ENCODE measurements at regions not wholly inside any gene's neighbourhood (a gene's known extent, or its start where the extent isn't known, plus 50 kb on each side); places are given as distances from the start of the nearest gene placed in this dataset.

- intact Hi-C loops (cut with DNase I) = no loop called here
- TF ChIP-seq CTCF (IDR thresholded peaks at IDR 0.05) = no peak
- ATAC-seq = no peak
Observed at GRCh38 chr15:52997123-52997522, 207.0 kb upstream of the ONECUT1 start.

GRCh38 chr15:52994290-52994689 lies 204.2 kb upstream of the ONECUT1 start:
- no peak for TF ChIP-seq CTCF (IDR thresholded peaks at IDR 0.05)
- WGBS, 3 donors = 77 to 82% (median 81%) methylated on average over 1 of the region's 1 CpG
- no peaks in the 10 kb centered on the region for H3K27me3 ChIP-seq (ENCODE audit: insufficient read depth in 3 of 3, low read length in 2 of 3)
- no peak overlapping the region for H3K27ac ChIP-seq
- ATAC-seq (no peak), DNase-seq (no peak)
- H3K4me3 ChIP-seq = no peak overlapping the region
- no peaks in the 10 kb centered on the region for H3K36me3 ChIP-seq (ENCODE audit: insufficient read depth in 1 of 2, low read depth in 1 of 2)
- H3K9me3 ChIP-seq = no peaks in the 10 kb centered on the region
- H3K4me1 ChIP-seq = no peaks in the 10 kb centered on the region
- intact Hi-C loops (cut with DNase I) = no loop called here

More at GRCh38 chr15:52997123-52997522, 207.0 kb upstream of the ONECUT1 start:
- H3K36me3 ChIP-seq (ENCODE audit: insufficient read depth in 1 of 2, low read depth in 1 of 2) = no peaks in the 10 kb centered on the region
- no peaks in the 10 kb centered on the region for H3K4me1 ChIP-seq
- no peaks in the 10 kb centered on the region for H3K27me3 ChIP-seq (ENCODE audit: insufficient read depth in 3 of 3, low read length in 2 of 3)
- no peak overlapping the region for H3K27ac ChIP-seq
- H3K9me3 ChIP-seq = no peaks in the 10 kb centered on the region
- DNase-seq = no peak
- no peak overlapping the region for H3K4me3 ChIP-seq

- H3K27ac ChIP-seq = no peak overlapping the region
- 31 to 40% (median 38%) methylated on average over 3 of the region's 3 CpGs for WGBS, 3 donors
- intact Hi-C loops (cut with DNase I) = no loop called here
Observed at GRCh38 chr15:52984507-52984906, 194.4 kb upstream of the ONECUT1 start.

GRCh38 chr15:52980446-52980845 lies 190.3 kb upstream of the ONECUT1 start:
- Histone ChIP-seq H3K36me3 (ENCODE audit: insufficient read depth in 1 of 2, low read depth in 1 of 2) (no peaks in the 10 kb centered on the region), H3K27me3 (ENCODE audit: insufficient read depth in 3 of 3, low read length in 2 of 3) (no peaks in the 10 kb centered on the region), H3K9me3 (no peaks in the 10 kb centered on the region), H3K27ac (no peak overlapping the region), H3K4me3 (no peak overlapping the region), H3K4me1 (no peaks in the 10 kb centered on the region)
- 49 to 60% (median 51%) methylated on average over 3 of the region's 3 CpGs for WGBS, 3 donors
- ATAC-seq = no peak
- DNase-seq = no peak
- intact Hi-C loops (cut with DNase I) = no loop called here
- no peak for TF ChIP-seq CTCF (IDR thresholded peaks at IDR 0.05)

More at GRCh38 chr15:52984507-52984906, 194.4 kb upstream of the ONECUT1 start:
- H3K27me3 ChIP-seq (ENCODE audit: insufficient read depth in 3 of 3, low read length in 2 of 3) = no peaks in the 10 kb centered on the region
- H3K9me3 ChIP-seq = no peaks in the 10 kb centered on the region
- no peak for TF ChIP-seq CTCF (IDR thresholded peaks at IDR 0.05)
- no peaks in the 10 kb centered on the region for H3K4me1 ChIP-seq
- DNase-seq (no peak), ATAC-seq (no peak)
- H3K36me3 ChIP-seq (ENCODE audit: insufficient read depth in 1 of 2, low read depth in 1 of 2) = no peaks in the 10 kb centered on the region
- H3K4me3 ChIP-seq = no peak overlapping the region

- DNase-seq = no peak
- Histone ChIP-seq H3K36me3 (ENCODE audit: insufficient read depth in 1 of 2, low read depth in 1 of 2) (no peaks in the 10 kb centered on the region), H3K4me1 (no peaks in the 10 kb centered on the region), H3K4me3 (no peak overlapping the region), H3K27ac (no peak overlapping the region), H3K27me3 (ENCODE audit: insufficient read depth in 3 of 3, low read length in 2 of 3) (peaks cover 0 to 2% (median 0%) of the 10 kb centered on the region in 3 donors), H3K9me3 (no peaks in the 10 kb centered on the region)
- WGBS, 3 donors = 85 to 90% (median 87%) methylated on average over 9 of the region's 9 CpGs
- TF ChIP-seq CTCF (IDR thresholded peaks at IDR 0.05) = no peak
- intact Hi-C loops (cut with DNase I) = no loop called here
- ATAC-seq = no peak
Observed at GRCh38 chr15:52976516-52977075, 186.5 kb upstream of the ONECUT1 start.

All from psoas muscle (tissue), 7 donors.